K562 (cell line): ENCODE measurements at regions not wholly inside any gene's neighbourhood (a gene's known extent, or its start where the extent isn't known, plus 50 kb on each side); places are given as distances from the start of the nearest gene placed in this dataset.

Experiments used
- ATAC-seq: fragments of 200-7000 bp; cut with Tn5 transposase; 3 replicates; pipeline ENCODE4 v1.9.1; 2020; ENCODE audit warnings: moderate library complexity
- BruUV-seq: library from RNA; stranded (reverse); fragments of 400-500 nt; replicated peaks from 2 replicates; lab custom pipeline; 2021; lab: Mats Ljungman, UMichigan
- CTCF ChIA-PET: fragments of 300-600 bp; formaldehyde crosslinking; extraction: SDS; loops from one replicate; lab custom pipeline; 2021; ENCODE audit warnings: low intra/inter-chr PET ratio; lab: Yijun Ruan, JAX
- POLR2A ChIA-PET: fragments of 300-600, 350-650 bp; sonication (Branson Sonifier 250); formaldehyde crosslinking; extraction: SDS; loops from one replicate; lab custom pipeline; 2021; ENCODE audit warnings: antibody characterized with exemption, inconsistent platforms; lab: Yijun Ruan, JAX
- DNase-seq, 4 experiments: peaks; one replicate each; pipeline versions ENCODE4 v3.0.0 to v3.0.0-alpha.2; 2011 to 2018; ENCODE audit warnings: low spot score in 3 of 4, mixed read lengths in 3 of 4; ENCODE audit errors: extremely low read depth in 1 of 4
- FAIRE-seq: peaks from 2 replicates; lab custom pipeline; 2011; peaks lifted over from hg19 to GRCh38; lab: Jason Lieb, UNC
- H2AFZ ChIP-seq: 2 replicates; pipeline ENCODE4 v1.6.0; 2011; ENCODE audit warnings: low read depth, low read length, control low read depth, inconsistent platforms
- H3K27ac ChIP-seq: fragments of 200-600 bp; 3 replicates; pipeline ENCODE4 v1.8.0; 2011; ENCODE audit warnings: low read depth, mild to moderate bottlenecking, control low read depth, inconsistent platforms, low read length, moderate library complexity, mixed read lengths; ENCODE audit errors: extremely low read depth
- H3K27me3 ChIP-seq, 2 experiments: fragments of 300-600 bp in 1 of 2; 2 replicates in 1 of 2; 3 replicates in 1 of 2; pipeline versions ENCODE4 v1.6.0 to v1.8.0; 2011; ENCODE audit warnings: inconsistent platforms in 2 of 2, low read length in 2 of 2, mild to moderate bottlenecking in 1 of 2, mixed read lengths in 1 of 2, moderate library complexity in 1 of 2; ENCODE audit not compliant: control insufficient read depth in 2 of 2, insufficient read depth in 2 of 2
- H3K36me3 ChIP-seq: fragments of 300-600 bp; 3 replicates; pipeline ENCODE4 v1.8.0; 2011; ENCODE audit warnings: mild to moderate bottlenecking, low read length, inconsistent platforms; ENCODE audit not compliant: control insufficient read depth, insufficient read depth
- H3K4me1 ChIP-seq, 2 experiments: fragments of 200-600 bp in 1 of 2; replicated peaks in 1 of 2; 2 replicates in 1 of 2; 3 replicates in 1 of 2; pipeline versions ENCODE4 v1.5.1 to v1.8.0; 2011; ENCODE audit warnings: inconsistent platforms in 2 of 2, low read length in 2 of 2, mild to moderate bottlenecking in 1 of 2, mixed read lengths in 1 of 2, moderate library complexity in 1 of 2; ENCODE audit not compliant: control insufficient read depth in 2 of 2, insufficient read depth in 2 of 2
- H3K4me2 ChIP-seq: 2 replicates; pipeline ENCODE4 v1.6.1; 2011; ENCODE audit warnings: low read length, control low read depth, inconsistent platforms, mixed read lengths; ENCODE audit not compliant: insufficient read depth
- H3K4me3 ChIP-seq: fragments of 200-600 bp; sonication (generic), shearing (Covaris generic); 2 replicates; pipeline ENCODE4 v1.5.1; 2016; ENCODE audit warnings: control low read depth, inconsistent platforms
- H3K79me2 ChIP-seq: fragments of 200-600 bp; 3 replicates; pipeline ENCODE4 v1.8.0; 2011; ENCODE audit warnings: low read length, inconsistent platforms; ENCODE audit not compliant: control insufficient read depth, insufficient read depth
- H3K9ac ChIP-seq, 2 experiments: 2 replicates each; pipeline versions ENCODE4 v1.6.0 to v1.6.1; 2011; ENCODE audit warnings: low read depth in 2 of 2, low read length in 2 of 2, control low read depth in 1 of 2, inconsistent platforms in 1 of 2, mild to moderate bottlenecking in 1 of 2, mixed read lengths in 1 of 2; ENCODE audit not compliant: insufficient read depth in 1 of 2
- H3K9me1 ChIP-seq: one replicate; pipeline ENCODE4 v1.6.0; 2011; ENCODE audit warnings: inconsistent platforms, mild to moderate bottlenecking, low read length, moderate library complexity; ENCODE audit not compliant: control insufficient read depth, insufficient read depth
- H3K9me3 ChIP-seq: replicated peaks from 2 replicates; pipeline ENCODE4 v1.5.1; 2011; ENCODE audit warnings: low read depth, low read length, inconsistent platforms; ENCODE audit not compliant: control insufficient read depth, insufficient read depth
- H4K20me1 ChIP-seq: replicated peaks from 2 replicates; pipeline ENCODE4 v1.6.1; 2011; ENCODE audit warnings: low read length, inconsistent platforms, mixed read lengths; ENCODE audit not compliant: control insufficient read depth, insufficient read depth
- BCOR ChIP-seq: fragments of 450-650 bp; IDR thresholded peaks from 2 replicates; pipeline ENCODE4 v1.6.1; 2016
- HCFC1 ChIP-seq: IDR thresholded peaks from 2 replicates; pipeline ENCODE4 v1.6.1; 2012; ENCODE audit warnings: low read depth, low read length, improper control_type of control experiment
- HNRNPLL ChIP-seq: fragments of 200-400 bp; formaldehyde crosslinking; IDR thresholded peaks from 2 replicates; pipeline ENCODE4 v1.6.1; 2017; ENCODE audit warnings: low read length, low read depth, mild to moderate bottlenecking; ENCODE audit not compliant: poor library complexity, severe bottlenecking
- RBBP5 ChIP-seq: fragments of 200-600 bp; sonication (generic); IDR thresholded peaks from 2 replicates; pipeline ENCODE4 v1.6.1; 2012; ENCODE audit warnings: borderline replicate concordance, mild to moderate bottlenecking, low read length, control low read depth, inconsistent platforms; ENCODE audit not compliant: insufficient read depth, poor library complexity, severe bottlenecking
- SREBF2 ChIP-seq: sonication (generic); formaldehyde crosslinking; IDR thresholded peaks from 2 replicates; pipeline ENCODE4 v1.4.0; 2020; ENCODE audit warnings: mild to moderate bottlenecking, missing genetic modification reagents
- WGBS: fragments of 100-300 bp; shearing (Covaris generic); methylation state at CpG from one replicate; pipeline ENCODE4 v1.1.6; 2016; ENCODE audit warnings: low coverage, mixed read lengths; ENCODE audit not compliant: insufficient coverage; ENCODE audit errors: missing lambda C conversion rate; 5-methylcytosine and 5-hydroxymethylcytosine counted together
- in situ Hi-C: fragments of 300-500 bp; cut with MboI; formaldehyde crosslinking; loops from 4 replicates; pipeline ENCODE4 v1.15.0; 2018; ENCODE audit warnings: inconsistent platforms, mixed read lengths
- intact Hi-C: fragments of 100-400 bp; cut with micrococcal nuclease; formaldehyde crosslinking; loops from 2 replicates; pipeline ENCODE4 v1.14.2; 2022
- TF ChIP-seq, protein P1 (sequence below): sonication (generic); formaldehyde crosslinking; IDR thresholded peaks from 2 replicates; pipeline ENCODE4 v1.8.1; 2022; ENCODE audit warnings: missing genetic modification reagents

DNA sequence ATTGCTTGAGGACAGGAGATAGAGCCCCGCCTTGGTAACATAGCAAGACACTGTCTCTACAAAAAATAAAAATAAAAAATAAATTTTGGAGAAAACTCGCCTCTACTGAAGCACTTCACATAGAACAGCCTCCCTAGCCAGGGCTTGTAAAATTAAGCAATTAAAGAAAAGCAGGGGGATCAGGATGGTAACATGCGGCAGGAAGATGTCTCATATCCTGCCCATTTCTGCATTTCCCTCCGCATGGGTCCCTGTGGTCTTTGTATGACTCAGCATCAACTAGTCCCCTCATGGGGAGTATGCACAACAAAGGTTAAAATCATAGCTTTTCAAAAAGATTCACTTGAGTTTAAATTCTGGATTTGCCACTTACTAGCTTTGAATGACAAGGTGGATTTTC lies 379.0 kb downstream of the EPHA7 start:
- Histone ChIP-seq H3K4me3 (no peak overlapping the region), H3K36me3 (no peaks in the 10 kb centered on the region), H2AFZ (no peak overlapping the region), H3K4me2 (no peak overlapping the region), H3K27ac (no peak overlapping the region), H3K27me3 (no peaks in the 10 kb centered on the region), H3K9me3 (no peaks in the 10 kb centered on the region), H3K9ac (no peak overlapping the region), H3K4me1 (no peaks in the 10 kb centered on the region), H3K9me1 (no peaks in the 10 kb centered on the region), H3K79me2 (no peaks in the 10 kb centered on the region), H4K20me1 (no peaks in the 10 kb centered on the region)
- ChIA-PET POLR2A (interaction anchor here (0.6 kb wide), 1 partner anchor 113 kb away, joined by 3 read pairs; no protein-coding TSS in a partner anchor), CTCF (no interaction called here)
- TF ChIP-seq, protein P1, sequence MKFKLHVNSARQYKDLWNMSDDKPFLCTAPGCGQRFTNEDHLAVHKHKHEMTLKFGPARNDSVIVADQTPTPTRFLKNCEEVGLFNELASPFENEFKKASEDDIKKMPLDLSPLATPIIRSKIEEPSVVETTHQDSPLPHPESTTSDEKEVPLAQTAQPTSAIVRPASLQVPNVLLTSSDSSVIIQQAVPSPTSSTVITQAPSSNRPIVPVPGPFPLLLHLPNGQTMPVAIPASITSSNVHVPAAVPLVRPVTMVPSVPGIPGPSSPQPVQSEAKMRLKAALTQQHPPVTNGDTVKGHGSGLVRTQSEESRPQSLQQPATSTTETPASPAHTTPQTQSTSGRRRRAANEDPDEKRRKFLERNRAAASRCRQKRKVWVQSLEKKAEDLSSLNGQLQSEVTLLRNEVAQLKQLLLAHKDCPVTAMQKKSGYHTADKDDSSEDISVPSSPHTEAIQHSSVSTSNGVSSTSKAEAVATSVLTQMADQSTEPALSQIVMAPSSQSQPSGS (CRISPR knock-in tag), result no peak
- no peak for TF ChIP-seq SREBF2
- TF ChIP-seq RBBP5, result no peak
- TF ChIP-seq HNRNPLL, result no peak
- no peak for TF ChIP-seq BCOR
- TF ChIP-seq HCFC1, result no peak
- in situ Hi-C loops (no loop called here), intact Hi-C loops (no loop called here)
- ATAC-seq (no peak), FAIRE-seq (no peak), DNase-seq (no peak)
- BruUV-seq, result no TSS peak
- whole genome bisulfite sequencing, result 7% methylated on average over 4 of the region's 4 CpGs
